Upper lobe of left lung (tissue), 4 donors: ENCODE measurements at regions not wholly inside any gene's neighbourhood (a gene's known extent, or its start where the extent isn't known, plus 50 kb on each side); places are given as distances from the start of the nearest gene placed in this dataset.

Experiments
- EP300 ChIP-seq, 4 donors: sonication (generic); formaldehyde crosslinking; IDR thresholded peaks; one replicate each; pipeline ENCODE4 v1.5.1; 2017; ENCODE audit warnings: antibody characterized with exemption in 4 of 4, control low read depth in 2 of 4
- POLR2AphosphoS5 ChIP-seq, 2 donors: sonication (generic); formaldehyde crosslinking; IDR thresholded peaks; one replicate each; pipeline ENCODE4 v1.5.1; 2017; ENCODE audit warnings: antibody characterized with exemption in 2 of 2

GRCh38 chrX:126719208-126719607 is 100.3 kb upstream of the PRR32 start:
- TF ChIP-seq EP300 (IDR thresholded peaks at IDR 0.05) (no peak), POLR2AphosphoS5 (IDR thresholded peaks at IDR 0.05) (no peak)
